HCT116 (cell line): ENCODE measurements at regions not wholly inside any gene's neighbourhood (a gene's known extent, or its start where the extent isn't known, plus 50 kb on each side); places are given as distances from the start of the nearest gene placed in this dataset.

Source experiments
- CBX3 ChIP-seq: IDR thresholded peaks from 2 replicates; pipeline ENCODE4 v1.6.1; 2012; ENCODE audit warnings: low read depth
- EZH2 ChIP-seq: fragments of 200-600 bp; sonication (generic); IDR thresholded peaks from 2 replicates; pipeline ENCODE4 v1.6.1; 2017; ENCODE audit warnings: antibody characterized with exemption, mixed run types
- EZH2phosphoT487 ChIP-seq: fragments of 200-600 bp; IDR thresholded peaks from 2 replicates; pipeline ENCODE4 v1.6.1; 2018; ENCODE audit warnings: antibody characterized with exemption, borderline replicate concordance
- POLR2A ChIP-seq: IDR thresholded peaks from 2 replicates; pipeline ENCODE4 v1.7.0; 2011; ENCODE audit warnings: borderline replicate concordance; ENCODE audit not compliant: insufficient read depth, insufficient read length; ENCODE audit errors: extremely low read depth
- POLR2AphosphoS5 ChIP-seq: IDR thresholded peaks from 2 replicates; pipeline ENCODE4 v1.6.1; 2011; ENCODE audit warnings: mild to moderate bottlenecking, low read depth, low read length, moderate library complexity
- SP1 ChIP-seq: IDR thresholded peaks from 2 replicates; pipeline ENCODE4 v1.6.1; 2012; ENCODE audit warnings: low read depth
- YY1 ChIP-seq: IDR thresholded peaks from 2 replicates; pipeline ENCODE4 v1.6.1; 2011; ENCODE audit warnings: low read length, low read depth, moderate library complexity, mild to moderate bottlenecking; ENCODE audit not compliant: insufficient replicate concordance; ENCODE audit errors: extremely low read depth
- ZNF274 ChIP-seq: fragments of 200-500 bp; sonication (Bioruptor generic); IDR thresholded peaks from 2 replicates; pipeline ENCODE4 v1.6.1; 2014; ENCODE audit warnings: mild to moderate bottlenecking, low read depth, low read length, inconsistent platforms
- TF ChIP-seq, protein P1 (sequence below), 3 experiments: fragments of 200-600 bp in 1 of 3; sonication (generic) in 1 of 3; IDR thresholded peaks in 2 of 3; conservative IDR thresholded peaks in 1 of 3; 2 replicates each; pipeline ENCODE4 v1.5.1; 2012 to 2017; ENCODE audit warnings: low read depth in 2 of 3, low read length in 2 of 3, antibody characterized with exemption in 1 of 3, borderline replicate concordance in 1 of 3, control low read depth in 1 of 3, mild to moderate bottlenecking in 1 of 3, mixed read lengths in 1 of 3, mixed run types in 1 of 3, moderate library complexity in 1 of 3; ENCODE audit not compliant: insufficient read depth in 1 of 3
- TF ChIP-seq, protein P2 (sequence below): IDR thresholded peaks from 2 replicates; pipeline ENCODE4 v1.6.1; 2012; ENCODE audit warnings: low read depth
- TF ChIP-seq, protein P3 (sequence below): IDR thresholded peaks from 2 replicates; pipeline ENCODE4 v1.6.1; 2012

DNA sequence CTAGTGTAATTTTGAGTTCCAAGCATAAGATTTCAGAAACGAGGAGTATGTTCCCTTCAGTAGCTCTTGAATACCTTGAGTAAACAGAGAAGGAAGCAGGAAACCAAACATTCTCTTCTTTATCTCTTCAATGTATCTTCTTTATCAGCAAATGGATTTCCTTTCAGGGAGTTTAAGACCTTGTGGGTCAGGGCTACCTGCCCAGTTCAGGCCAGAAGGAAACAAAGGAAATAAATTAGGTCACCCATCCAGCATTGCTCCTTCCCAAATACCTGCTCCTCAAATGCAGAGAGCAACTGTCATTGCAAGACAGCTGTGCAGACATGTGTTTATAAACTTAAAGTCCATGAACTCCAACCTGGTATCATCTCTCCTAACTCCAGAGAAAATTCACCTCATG, 130.1 kb upstream of the SOD1 start:
- TF ChIP-seq EZH2phosphoT487 (no peak), SP1 (no peak), EZH2 (no peak), CBX3 (no peak), POLR2AphosphoS5 (no peak), POLR2A (no peak), YY1 (no peak), ZNF274 (no peak)
- TF ChIP-seq, protein P1, sequence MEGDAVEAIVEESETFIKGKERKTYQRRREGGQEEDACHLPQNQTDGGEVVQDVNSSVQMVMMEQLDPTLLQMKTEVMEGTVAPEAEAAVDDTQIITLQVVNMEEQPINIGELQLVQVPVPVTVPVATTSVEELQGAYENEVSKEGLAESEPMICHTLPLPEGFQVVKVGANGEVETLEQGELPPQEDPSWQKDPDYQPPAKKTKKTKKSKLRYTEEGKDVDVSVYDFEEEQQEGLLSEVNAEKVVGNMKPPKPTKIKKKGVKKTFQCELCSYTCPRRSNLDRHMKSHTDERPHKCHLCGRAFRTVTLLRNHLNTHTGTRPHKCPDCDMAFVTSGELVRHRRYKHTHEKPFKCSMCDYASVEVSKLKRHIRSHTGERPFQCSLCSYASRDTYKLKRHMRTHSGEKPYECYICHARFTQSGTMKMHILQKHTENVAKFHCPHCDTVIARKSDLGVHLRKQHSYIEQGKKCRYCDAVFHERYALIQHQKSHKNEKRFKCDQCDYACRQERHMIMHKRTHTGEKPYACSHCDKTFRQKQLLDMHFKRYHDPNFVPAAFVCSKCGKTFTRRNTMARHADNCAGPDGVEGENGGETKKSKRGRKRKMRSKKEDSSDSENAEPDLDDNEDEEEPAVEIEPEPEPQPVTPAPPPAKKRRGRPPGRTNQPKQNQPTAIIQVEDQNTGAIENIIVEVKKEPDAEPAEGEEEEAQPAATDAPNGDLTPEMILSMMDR (IDR thresholded peaks at IDR 0.05 in 2 of 3, conservative IDR thresholded peaks at IDR 0.05 in 1 of 3; ENCODE audit: borderline replicate concordance in 1 of 3, insufficient read depth in 1 of 3, low read depth in 2 of 3, low read length in 2 of 3): no peak
- TF ChIP-seq, protein P2, sequence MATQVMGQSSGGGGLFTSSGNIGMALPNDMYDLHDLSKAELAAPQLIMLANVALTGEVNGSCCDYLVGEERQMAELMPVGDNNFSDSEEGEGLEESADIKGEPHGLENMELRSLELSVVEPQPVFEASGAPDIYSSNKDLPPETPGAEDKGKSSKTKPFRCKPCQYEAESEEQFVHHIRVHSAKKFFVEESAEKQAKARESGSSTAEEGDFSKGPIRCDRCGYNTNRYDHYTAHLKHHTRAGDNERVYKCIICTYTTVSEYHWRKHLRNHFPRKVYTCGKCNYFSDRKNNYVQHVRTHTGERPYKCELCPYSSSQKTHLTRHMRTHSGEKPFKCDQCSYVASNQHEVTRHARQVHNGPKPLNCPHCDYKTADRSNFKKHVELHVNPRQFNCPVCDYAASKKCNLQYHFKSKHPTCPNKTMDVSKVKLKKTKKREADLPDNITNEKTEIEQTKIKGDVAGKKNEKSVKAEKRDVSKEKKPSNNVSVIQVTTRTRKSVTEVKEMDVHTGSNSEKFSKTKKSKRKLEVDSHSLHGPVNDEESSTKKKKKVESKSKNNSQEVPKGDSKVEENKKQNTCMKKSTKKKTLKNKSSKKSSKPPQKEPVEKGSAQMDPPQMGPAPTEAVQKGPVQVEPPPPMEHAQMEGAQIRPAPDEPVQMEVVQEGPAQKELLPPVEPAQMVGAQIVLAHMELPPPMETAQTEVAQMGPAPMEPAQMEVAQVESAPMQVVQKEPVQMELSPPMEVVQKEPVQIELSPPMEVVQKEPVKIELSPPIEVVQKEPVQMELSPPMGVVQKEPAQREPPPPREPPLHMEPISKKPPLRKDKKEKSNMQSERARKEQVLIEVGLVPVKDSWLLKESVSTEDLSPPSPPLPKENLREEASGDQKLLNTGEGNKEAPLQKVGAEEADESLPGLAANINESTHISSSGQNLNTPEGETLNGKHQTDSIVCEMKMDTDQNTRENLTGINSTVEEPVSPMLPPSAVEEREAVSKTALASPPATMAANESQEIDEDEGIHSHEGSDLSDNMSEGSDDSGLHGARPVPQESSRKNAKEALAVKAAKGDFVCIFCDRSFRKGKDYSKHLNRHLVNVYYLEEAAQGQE: no peak
- TF ChIP-seq, protein P3, sequence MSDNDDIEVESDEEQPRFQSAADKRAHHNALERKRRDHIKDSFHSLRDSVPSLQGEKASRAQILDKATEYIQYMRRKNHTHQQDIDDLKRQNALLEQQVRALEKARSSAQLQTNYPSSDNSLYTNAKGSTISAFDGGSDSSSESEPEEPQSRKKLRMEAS: no peak
